Activated T-cell treated with anti-CD3 and anti-CD28 coated beads, Interleukin-2, amount 50 U/mL, for 4 hours (primary cell): ENCODE measurements at regions not wholly inside any gene's neighbourhood (a gene's known extent, or its start where the extent isn't known, plus 50 kb on each side); places are given as distances from the start of the nearest gene placed in this dataset.

Source experiments
- ATAC-seq, 2 donors: fragments of 200-7000 bp; cut with Tn5 transposase; one replicate each; pipeline ENCODE4 v1.10.0; 2021
- DNase-seq: peaks from one replicate; pipeline ENCODE4 v3.0.0-alpha.2; 2020
- H3K27me3 Mint-ChIP-seq: one replicate; pipeline ENCODE4 v1.8.0; 2021; ENCODE audit warnings: low read depth, mixed read lengths
- H3K36me3 Mint-ChIP-seq: one replicate; pipeline ENCODE4 v1.8.0; 2022; ENCODE audit warnings: mixed read lengths; ENCODE audit not compliant: insufficient read depth
- H3K4me1 Mint-ChIP-seq: one replicate; pipeline ENCODE4 v1.8.0; 2021; ENCODE audit warnings: low read depth, mixed read lengths
- H3K4me3 Mint-ChIP-seq: one replicate; pipeline ENCODE4 v1.8.0; 2021; ENCODE audit warnings: mild to moderate bottlenecking, moderate library complexity, mixed read lengths
- H3K9me3 Mint-ChIP-seq: one replicate; pipeline ENCODE4 v1.8.0; 2021; ENCODE audit warnings: mixed read lengths

- Mint-ChIP-seq H3K4me3 (no peak overlapping the region), H3K36me3 (peaks cover 3% of the 10 kb centered on the region), H3K4me1 (peaks cover 42% of the 10 kb centered on the region), H3K27me3 (no peaks in the 10 kb centered on the region), H3K9me3 (no peaks in the 10 kb centered on the region)
- DNase-seq = no peak
- ATAC-seq = no peak
Observed at GRCh38 chr9:91154686-91155085, 207.0 kb downstream of the AUH start.

- no peak for ATAC-seq
- peaks cover 39% of the 10 kb centered on the region for H3K4me1 Mint-ChIP-seq
- H3K9me3 Mint-ChIP-seq = no peaks in the 10 kb centered on the region
- DNase-seq = no peak
- no peak overlapping the region for H3K4me3 Mint-ChIP-seq
- peaks cover 1% of the 10 kb centered on the region for H3K36me3 Mint-ChIP-seq
- no peaks in the 10 kb centered on the region for H3K27me3 Mint-ChIP-seq
Observed at GRCh38 chr9:91155181-91155580, 206.5 kb downstream of the AUH start.

- Mint-ChIP-seq H3K4me3 (no peak overlapping the region), H3K4me1 (peaks cover 32% of the 10 kb centered on the region), H3K9me3 (no peaks in the 10 kb centered on the region), H3K27me3 (no peaks in the 10 kb centered on the region), H3K36me3 (no peaks in the 10 kb centered on the region)
- no peak for ATAC-seq
- no peak for DNase-seq
Observed at GRCh38 chr9:91155746-91156376, 205.9 kb downstream of the AUH start.

GRCh38 chr9:91156451-91157234 is 205.1 kb downstream of the AUH start:
- DNase-seq = no peak
- Mint-ChIP-seq H3K4me1 (peaks cover 28% of the 10 kb centered on the region), H3K27me3 (no peaks in the 10 kb centered on the region), H3K9me3 (no peaks in the 10 kb centered on the region), H3K36me3 (no peaks in the 10 kb centered on the region), H3K4me3 (no peak overlapping the region)
- ATAC-seq = no peak

- ATAC-seq (no peak), DNase-seq (no peak)
- no peak overlapping the region for H3K4me3 Mint-ChIP-seq
- H3K36me3 Mint-ChIP-seq = no peaks in the 10 kb centered on the region
- H3K9me3 Mint-ChIP-seq = no peaks in the 10 kb centered on the region
- peaks cover 29% of the 10 kb centered on the region for H3K4me1 Mint-ChIP-seq
- H3K27me3 Mint-ChIP-seq = no peaks in the 10 kb centered on the region
Observed at GRCh38 chr9:91157883-91158282, 203.8 kb downstream of the AUH start.

- Mint-ChIP-seq H3K4me3 (no peak overlapping the region), H3K9me3 (no peaks in the 10 kb centered on the region), H3K36me3 (no peaks in the 10 kb centered on the region), H3K27me3 (no peaks in the 10 kb centered on the region), H3K4me1 (peaks cover 33% of the 10 kb centered on the region)
- DNase-seq = no peak
- ATAC-seq = no peak
Observed at GRCh38 chr9:91158286-91158685, 203.4 kb downstream of the AUH start.

GRCh38 chr9:91158946-91159345 is 202.8 kb downstream of the AUH start:
- ATAC-seq (no peak), DNase-seq (no peak)
- no peaks in the 10 kb centered on the region for H3K9me3 Mint-ChIP-seq
- no peaks in the 10 kb centered on the region for H3K27me3 Mint-ChIP-seq
- H3K4me3 Mint-ChIP-seq = no peak overlapping the region
- peaks cover 39% of the 10 kb centered on the region for H3K4me1 Mint-ChIP-seq
- no peaks in the 10 kb centered on the region for H3K36me3 Mint-ChIP-seq

GRCh38 chr9:91159664-91160121 is 202.0 kb downstream of the AUH start:
- Mint-ChIP-seq H3K4me1 (peaks cover 47% of the 10 kb centered on the region), H3K9me3 (no peaks in the 10 kb centered on the region), H3K36me3 (no peaks in the 10 kb centered on the region), H3K27me3 (no peaks in the 10 kb centered on the region), H3K4me3 (no peak overlapping the region)
- DNase-seq = no peak
- no peak for ATAC-seq

- H3K36me3 Mint-ChIP-seq = no peaks in the 10 kb centered on the region
- no peak overlapping the region for H3K4me3 Mint-ChIP-seq
- peaks cover 52% of the 10 kb centered on the region for H3K4me1 Mint-ChIP-seq
Observed at GRCh38 chr9:91160181-91160580, 201.5 kb downstream of the AUH start.

GRCh38 chr9:91160599-91161464 is 200.9 kb downstream of the AUH start:
- Mint-ChIP-seq H3K4me1 (peaks cover 52% of the 10 kb centered on the region), H3K36me3 (no peaks in the 10 kb centered on the region), H3K27me3 (no peaks in the 10 kb centered on the region), H3K9me3 (no peaks in the 10 kb centered on the region), H3K4me3 (no peak overlapping the region)
- ATAC-seq (no peak), DNase-seq (no peak)

More at GRCh38 chr9:91160181-91160580, 201.5 kb downstream of the AUH start:
- no peaks in the 10 kb centered on the region for H3K27me3 Mint-ChIP-seq
- ATAC-seq (no peak), DNase-seq (no peak)
- no peaks in the 10 kb centered on the region for H3K9me3 Mint-ChIP-seq

GRCh38 chr9:91161465-91162300 is 200.0 kb downstream of the AUH start:
- ATAC-seq (no peak), DNase-seq (no peak)
- Mint-ChIP-seq H3K9me3 (no peaks in the 10 kb centered on the region), H3K36me3 (no peaks in the 10 kb centered on the region), H3K4me1 (peaks cover 43% of the 10 kb centered on the region), H3K4me3 (peak overlapping the region; percentile 66), H3K27me3 (no peaks in the 10 kb centered on the region)

GRCh38 chr9:91162311-91162710 is 199.4 kb downstream of the AUH start:
- H3K36me3 Mint-ChIP-seq = no peaks in the 10 kb centered on the region
- H3K9me3 Mint-ChIP-seq = no peaks in the 10 kb centered on the region
- DNase-seq = no peak
- peaks cover 41% of the 10 kb centered on the region for H3K4me1 Mint-ChIP-seq
- H3K4me3 Mint-ChIP-seq = peak overlapping the region; percentile 66
- peak; percentile 11 to 47 for ATAC-seq
- no peaks in the 10 kb centered on the region for H3K27me3 Mint-ChIP-seq

- H3K27me3 Mint-ChIP-seq = no peaks in the 10 kb centered on the region
- DNase-seq (no peak), ATAC-seq (peak; percentile 8 to 17)
- no peaks in the 10 kb centered on the region for H3K9me3 Mint-ChIP-seq
- peaks cover 41% of the 10 kb centered on the region for H3K4me1 Mint-ChIP-seq
- H3K4me3 Mint-ChIP-seq = peak overlapping the region; percentile 66
- no peaks in the 10 kb centered on the region for H3K36me3 Mint-ChIP-seq
Observed at GRCh38 chr9:91162784-91163443, 198.8 kb downstream of the AUH start.
